ENCODE measurements at regions not wholly inside any gene's neighbourhood (a gene's known extent, or its start where the extent isn't known, plus 50 kb on each side); places are given as distances from the start of the nearest gene placed in this dataset.

DNA sequence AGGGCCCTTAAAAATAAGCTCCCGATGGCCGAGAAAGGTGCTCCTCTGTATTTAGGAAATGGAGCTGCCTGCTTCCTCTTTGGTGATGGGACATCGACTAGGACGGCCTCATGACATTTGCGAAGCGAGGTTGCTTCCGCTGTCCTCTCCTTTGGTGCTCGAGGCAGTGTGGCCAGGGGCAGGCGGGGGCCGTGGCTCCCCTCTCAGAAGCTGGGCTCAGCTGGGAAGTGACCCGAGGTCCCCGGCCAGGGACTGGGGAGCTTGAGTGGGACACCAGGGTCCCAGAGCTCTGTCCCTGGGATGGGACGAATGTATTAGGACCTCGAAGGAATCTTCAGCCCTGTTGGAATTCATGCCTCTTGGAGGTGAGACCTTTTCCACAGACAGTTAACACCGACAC, 151.1 kb downstream of the CTTN start (continued):
- TF ChIP-seq POLR2AphosphoS5 (IDR thresholded peaks at IDR 0.05; ENCODE audit: low read depth, low read length): no peak
- no peak for TF ChIP-seq FOSL1 (IDR thresholded peaks at IDR 0.05; ENCODE audit: low read depth)

- intact Hi-C loops (cut with micrococcal nuclease): no loop called here
- Histone ChIP-seq H3K27ac (ENCODE audit: low read depth, low read length) (no peak overlapping the region), H3K9me3 (ENCODE audit: control insufficient read depth in 1 of 2, insufficient read depth in 1 of 2, low read depth in 1 of 2, low read length in 2 of 2) (no peaks in the 10 kb centered on the region), H3K79me2 (ENCODE audit: insufficient read depth, low read length) (no peaks in the 10 kb centered on the region), H3K9me2 (ENCODE audit: insufficient read depth) (no peaks in the 10 kb centered on the region), H3K27me3 (ENCODE audit: insufficient read depth, low read length) (no peaks in the 10 kb centered on the region), H3K36me3 (ENCODE audit: control insufficient read depth in 1 of 2, insufficient read depth in 2 of 2, low read length in 2 of 2) (no peaks in the 10 kb centered on the region), H3K9ac (ENCODE audit: low read length) (no peak overlapping the region), H3K4me3 (replicated peaks in 1 of 2; ENCODE audit: low read depth in 1 of 2, low read length in 2 of 2) (no peak overlapping the region), H4K20me1 (ENCODE audit: insufficient read depth) (no peaks in the 10 kb centered on the region), H3K4me2 (ENCODE audit: low read length) (no peak overlapping the region), H3K4me1 (ENCODE audit: control insufficient read depth in 1 of 2, insufficient read depth in 2 of 2, low read length in 2 of 2) (no peaks in the 10 kb centered on the region; a peak in 1 of 4 replicates), H2AFZ (ENCODE audit: low read depth, low read length, poor library complexity, severe bottlenecking) (no peak overlapping the region)
- TF ChIP-seq CEBPB (IDR thresholded peaks at IDR 0.05; ENCODE audit: low read depth): no peak
- TF ChIP-seq ZFX (IDR thresholded peaks at IDR 0.05): no peak
- TF ChIP-seq SIN3A (IDR thresholded peaks at IDR 0.05; ENCODE audit: low read depth): no peak
- TF ChIP-seq RAD21 (IDR thresholded peaks at IDR 0.05; ENCODE audit: low read depth): no peak
- no peak for TF ChIP-seq EZH2 (IDR thresholded peaks at IDR 0.05)
- ChIA-PET RAD21 (ENCODE audit: low non-redundant PET in 1 of 2, low total read pairs in 2 of 2, uncharacterized antibody in 2 of 2, unreplicated experiment in 2 of 2) (no interaction called here), POLR2A (no interaction called here), CTCF (no interaction called here)
- ATAC-seq (no peak), DNase-seq (ENCODE audit: low read depth, low spot score) (no peak)
- no TSS peak for BruUV-seq (replicated peaks)
Measured at GRCh38 chr11:70549796-70550195, 151.5 kb downstream of the CTTN start.

GRCh38 chr11:70550456-70551195, 152.3 kb downstream of the CTTN start:
- no peaks in the 10 kb centered on the region for H3K9me3 ChIP-seq (ENCODE audit: control insufficient read depth in 1 of 2, insufficient read depth in 1 of 2, low read depth in 1 of 2, low read length in 2 of 2)
- ATAC-seq (no peak), DNase-seq (ENCODE audit: low read depth, low spot score) (no peak)
- ChIA-PET RAD21 (ENCODE audit: low non-redundant PET in 1 of 2, low total read pairs in 2 of 2, uncharacterized antibody in 2 of 2, unreplicated experiment in 2 of 2) (no interaction called here), POLR2A (no interaction called here), CTCF (no interaction called here)
- intact Hi-C loops (cut with micrococcal nuclease): no loop called here
- H3K36me3 ChIP-seq (ENCODE audit: control insufficient read depth in 1 of 2, insufficient read depth in 2 of 2, low read length in 2 of 2): no peaks in the 10 kb centered on the region
- no peak overlapping the region for H3K27ac ChIP-seq (ENCODE audit: low read depth, low read length)
- no TSS peak for BruUV-seq (replicated peaks)
- H3K9ac ChIP-seq (ENCODE audit: low read length): no peak overlapping the region
- no peak for TF ChIP-seq EZH2 (IDR thresholded peaks at IDR 0.05)
- TF ChIP-seq CBX3 (IDR thresholded peaks at IDR 0.05; ENCODE audit: low read depth): no peak
- TF ChIP-seq MAX (IDR thresholded peaks at IDR 0.05): no peak
- no peak for TF ChIP-seq RAD21 (IDR thresholded peaks at IDR 0.05; ENCODE audit: low read depth)
- H3K4me1 ChIP-seq (ENCODE audit: control insufficient read depth in 1 of 2, insufficient read depth in 2 of 2, low read length in 2 of 2): peaks cover 0 to 5% of the 10 kb centered on the region in 2 experiments; a peak in 1 of 4 replicates
- no peaks in the 10 kb centered on the region for H3K79me2 ChIP-seq (ENCODE audit: insufficient read depth, low read length)
- H3K4me2 ChIP-seq (ENCODE audit: low read length): no peak overlapping the region
- H3K4me3 ChIP-seq (replicated peaks in 1 of 2; ENCODE audit: low read depth in 1 of 2, low read length in 2 of 2): no peak overlapping the region
- H3K9me2 ChIP-seq (ENCODE audit: insufficient read depth): no peaks in the 10 kb centered on the region
- H2AFZ ChIP-seq (ENCODE audit: low read depth, low read length, poor library complexity, severe bottlenecking): no peak overlapping the region
- no peaks in the 10 kb centered on the region for H4K20me1 ChIP-seq (ENCODE audit: insufficient read depth)
- H3K27me3 ChIP-seq (ENCODE audit: insufficient read depth, low read length): no peaks in the 10 kb centered on the region
